IMR-90 (cell line): ENCODE measurements at regions not wholly inside any gene's neighbourhood (a gene's known extent, or its start where the extent isn't known, plus 50 kb on each side); places are given as distances from the start of the nearest gene placed in this dataset.

Experiments used
- ATAC-seq: fragments of 200-7000 bp; cut with Tn5 transposase; 2 replicates; pipeline ENCODE4 v1.9.1; 2020; ENCODE audit warnings: low read depth, mild to moderate bottlenecking, moderate library complexity
- BruUV-seq: library from RNA; stranded (reverse); fragments of 400-500 nt; replicated peaks from 2 replicates; lab custom pipeline; 2021; lab: Mats Ljungman, UMichigan
- CTCF ChIA-PET: fragments of 300-600 bp; formaldehyde crosslinking; extraction: SDS; loops from one replicate; lab custom pipeline; 2021; ENCODE audit warnings: antibody characterized with exemption; lab: Yijun Ruan, JAX
- POLR2A ChIA-PET: fragments of 300-600 bp; sonication (Branson Sonifier 250); formaldehyde crosslinking; loops from one replicate; lab custom pipeline; 2022; ENCODE audit warnings: antibody characterized with exemption; ENCODE audit not compliant: unreplicated experiment; lab: Charles Lee
- DNase-seq: peaks from one replicate; pipeline ENCODE4 v3.0.0; 2013
- H2AFZ ChIP-seq: replicated peaks from 2 replicates; pipeline ENCODE3; 2013; ENCODE audit warnings: low read length, mild to moderate bottlenecking; ENCODE audit not compliant: poor library complexity
- H2AK5ac ChIP-seq: 2 replicates; pipeline ENCODE4 v1.6.1; 2013; ENCODE audit warnings: low read depth, low read length, inconsistent platforms
- H2AK9ac ChIP-seq: replicated peaks from 2 replicates; pipeline ENCODE3; 2013; ENCODE audit warnings: mild to moderate bottlenecking, low read depth, low read length, moderate library complexity; ENCODE audit not compliant: poor library complexity
- H2BK120ac ChIP-seq: 2 replicates; pipeline ENCODE4 v1.6.1; 2013; ENCODE audit warnings: low read depth, low read length, inconsistent platforms
- H2BK15ac ChIP-seq: 3 replicates; pipeline ENCODE4 v1.6.1; 2013; ENCODE audit warnings: low read depth, low read length, inconsistent platforms
- H2BK20ac ChIP-seq: 2 replicates; pipeline ENCODE4 v1.6.1; 2013; ENCODE audit warnings: low read depth, mild to moderate bottlenecking, inconsistent platforms, low read length, moderate library complexity
- H2BK5ac ChIP-seq: 2 replicates; pipeline ENCODE4 v1.6.1; 2013; ENCODE audit warnings: mild to moderate bottlenecking, low read depth, low read length, inconsistent platforms; ENCODE audit not compliant: poor library complexity, severe bottlenecking
- H3K14ac ChIP-seq: replicated peaks from 2 replicates; pipeline ENCODE4 v1.6.1; 2013; ENCODE audit warnings: low read depth, low read length, inconsistent platforms
- H3K18ac ChIP-seq: 2 replicates; pipeline ENCODE4 v1.6.1; 2013; ENCODE audit warnings: low read depth, low read length, control low read depth
- H3K23ac ChIP-seq: 2 replicates; pipeline ENCODE4 v1.6.1; 2013; ENCODE audit warnings: low read depth, low read length, inconsistent platforms
- H3K27ac ChIP-seq: 2 replicates; pipeline ENCODE4 v1.5.1; 2013; ENCODE audit warnings: mild to moderate bottlenecking, control low read depth, low read length; ENCODE audit not compliant: insufficient read depth
- H3K27me3 ChIP-seq: 2 replicates; pipeline ENCODE4 v1.6.1; 2013; ENCODE audit warnings: low read length; ENCODE audit not compliant: control insufficient read depth, insufficient read depth
- H3K36me3 ChIP-seq: 2 replicates; pipeline ENCODE4 v1.6.1; 2013; ENCODE audit warnings: low read length, mixed read lengths; ENCODE audit not compliant: control insufficient read depth, insufficient read depth
- H3K4ac ChIP-seq: 2 replicates; pipeline ENCODE4 v1.6.1; 2013; ENCODE audit warnings: low read depth, low read length, inconsistent platforms
- H3K4me1 ChIP-seq: 2 replicates; pipeline ENCODE4 v1.6.1; 2013; ENCODE audit warnings: low read length, mixed read lengths; ENCODE audit not compliant: control insufficient read depth, insufficient read depth
- H3K4me2 ChIP-seq: 2 replicates; pipeline ENCODE4 v1.6.1; 2013; ENCODE audit warnings: low read depth, mild to moderate bottlenecking, control low read depth, low read length, moderate library complexity
- H3K4me3 ChIP-seq: 2 replicates; pipeline ENCODE4 v1.5.1; 2013; ENCODE audit warnings: low read depth, mild to moderate bottlenecking, control low read depth, low read length, moderate library complexity; ENCODE audit not compliant: insufficient read depth
- H3K56ac ChIP-seq: 2 replicates; pipeline ENCODE4 v1.6.1; 2013; ENCODE audit warnings: low read length, inconsistent platforms; ENCODE audit not compliant: insufficient read depth; ENCODE audit errors: extremely low read depth
- H3K79me1 ChIP-seq, 2 experiments: 2 replicates each; pipeline ENCODE4 v1.6.1; 2013; ENCODE audit warnings: low read length in 2 of 2, inconsistent platforms in 1 of 2, low read depth in 1 of 2
- H3K9ac ChIP-seq: 2 replicates; pipeline ENCODE4 v1.6.1; 2013; ENCODE audit warnings: low read depth, low read length, control low read depth
- H3K9me1 ChIP-seq: 2 replicates; pipeline ENCODE4 v1.6.1; 2013; ENCODE audit warnings: low read length, inconsistent platforms; ENCODE audit not compliant: insufficient read depth
- H3K9me3 ChIP-seq: 2 replicates; pipeline ENCODE4 v1.6.1; 2013; ENCODE audit warnings: low read length; ENCODE audit not compliant: control insufficient read depth, insufficient read depth
- H4K20me1 ChIP-seq: 2 replicates; pipeline ENCODE4 v1.6.1; 2013; ENCODE audit warnings: low read length, inconsistent platforms; ENCODE audit not compliant: insufficient read depth
- H4K5ac ChIP-seq: 2 replicates; pipeline ENCODE4 v1.6.1; 2013; ENCODE audit warnings: mild to moderate bottlenecking, low read depth, low read length, control low read depth
- H4K8ac ChIP-seq, 2 experiments: 2 replicates each; pipeline ENCODE4 v1.6.1; 2013; ENCODE audit warnings: low read depth in 2 of 2, low read length in 2 of 2, control low read depth in 1 of 2, inconsistent platforms in 1 of 2
- H4K91ac ChIP-seq: 2 replicates; pipeline ENCODE4 v1.6.1; 2013; ENCODE audit warnings: low read depth, low read length, inconsistent platforms; ENCODE audit not compliant: insufficient read depth
- BHLHE40 ChIP-seq: fragments of 150-350 bp; IDR thresholded peaks from 2 replicates; pipeline ENCODE4 v1.6.1; 2016; ENCODE audit warnings: mild to moderate bottlenecking, low read depth, low read length
- CEBPB ChIP-seq: IDR thresholded peaks from 2 replicates; pipeline ENCODE4 v1.6.1; 2012; ENCODE audit warnings: low read depth, low read length, improper control_type of control experiment
- CHD1 ChIP-seq: IDR thresholded peaks from 2 replicates; pipeline ENCODE4 v1.6.1; 2012; ENCODE audit warnings: low read depth, low read length, improper control_type of control experiment
- FOS ChIP-seq: fragments of 150-350 bp; IDR thresholded peaks from 2 replicates; pipeline ENCODE4 v1.6.1; 2016; ENCODE audit warnings: low read depth, low read length
- MAFK ChIP-seq: IDR thresholded peaks from 2 replicates; pipeline ENCODE4 v1.6.1; 2012; ENCODE audit warnings: low read depth, low read length, improper control_type of control experiment
- MAZ ChIP-seq: IDR thresholded peaks from 2 replicates; pipeline ENCODE4 v1.6.1; 2012; ENCODE audit warnings: low read depth, mild to moderate bottlenecking, low read length, improper control_type of control experiment, moderate library complexity, borderline replicate concordance
- MXI1 ChIP-seq: IDR thresholded peaks from 2 replicates; pipeline ENCODE4 v1.6.1; 2012; ENCODE audit warnings: low read depth, mild to moderate bottlenecking, low read length, moderate library complexity, borderline replicate concordance
- NFE2L2 ChIP-seq: fragments of 150-350 bp; IDR thresholded peaks from 2 replicates; pipeline ENCODE4 v1.6.1; 2016; ENCODE audit warnings: low read depth, mild to moderate bottlenecking, low read length
- POLR2A ChIP-seq: IDR thresholded peaks from 2 replicates; pipeline ENCODE4 v1.6.1; 2012; ENCODE audit warnings: mild to moderate bottlenecking, low read depth, low read length
- RAD21 ChIP-seq: IDR thresholded peaks from 2 replicates; pipeline ENCODE4 v1.6.1; 2012; ENCODE audit warnings: low read length, improper control_type of control experiment
- RCOR1 ChIP-seq: IDR thresholded peaks from 2 replicates; pipeline ENCODE4 v1.6.1; 2012; ENCODE audit warnings: mild to moderate bottlenecking, low read length, improper control_type of control experiment; ENCODE audit not compliant: insufficient replicate concordance
- RFX5 ChIP-seq: IDR thresholded peaks from 2 replicates; pipeline ENCODE4 v1.8.0; 2012; ENCODE audit warnings: low read depth, mild to moderate bottlenecking, low read length, moderate library complexity
- SMC3 ChIP-seq: fragments of 150-350 bp; IDR thresholded peaks from 2 replicates; pipeline ENCODE4 v1.6.1; 2016; ENCODE audit warnings: low read depth, mild to moderate bottlenecking, antibody characterized with exemption, low read length, moderate library complexity
- WGBS, 2 experiments: methylation state at CpG; one replicate each; pipeline versions ENCODE4 v1.1.5 to v1.1.7; 2013; ENCODE audit warnings: missing lambda C conversion rate in 2 of 2; ENCODE audit not compliant: insufficient read length in 1 of 2; ENCODE audit errors: extremely low coverage in 2 of 2; 5-methylcytosine and 5-hydroxymethylcytosine counted together
- dilution Hi-C: fragments of 300-500 bp; cut with HindIII; formaldehyde crosslinking; loops from one replicate; pipeline ENCODE4 v1.14.3; 2018; ENCODE audit warnings: low sequenced_read_pairs; ENCODE audit not compliant: unreplicated experiment
- in situ Hi-C: fragments of 300-500 bp; cut with MboI; formaldehyde crosslinking; loops from 3 replicates; pipeline ENCODE4 v1.14.3; 2019; ENCODE audit warnings: low sequenced_read_pairs, inconsistent platforms, mixed read lengths
- intact Hi-C: fragments of 100-400 bp; cut with micrococcal nuclease; formaldehyde crosslinking; loops from 2 replicates; pipeline ENCODE4 v1.10.0; 2022
- TF ChIP-seq, protein P1 (sequence below): fragments of 150-350 bp; IDR thresholded peaks from 2 replicates; pipeline ENCODE4 v1.6.1; 2016; ENCODE audit warnings: low read depth, mild to moderate bottlenecking, low read length, moderate library complexity, borderline replicate concordance
- TF ChIP-seq, protein P2 (sequence below): fragments of 150-350 bp; IDR thresholded peaks from 2 replicates; pipeline ENCODE4 v1.6.1; 2017; ENCODE audit warnings: mild to moderate bottlenecking, antibody characterized with exemption, low read length, low read depth
- TF ChIP-seq, protein P3 (sequence below): conservative IDR thresholded peaks from 2 replicates; pipeline ENCODE4 v1.5.1; 2012; ENCODE audit warnings: mild to moderate bottlenecking, low read depth, low read length, improper control_type of control experiment

DNA sequence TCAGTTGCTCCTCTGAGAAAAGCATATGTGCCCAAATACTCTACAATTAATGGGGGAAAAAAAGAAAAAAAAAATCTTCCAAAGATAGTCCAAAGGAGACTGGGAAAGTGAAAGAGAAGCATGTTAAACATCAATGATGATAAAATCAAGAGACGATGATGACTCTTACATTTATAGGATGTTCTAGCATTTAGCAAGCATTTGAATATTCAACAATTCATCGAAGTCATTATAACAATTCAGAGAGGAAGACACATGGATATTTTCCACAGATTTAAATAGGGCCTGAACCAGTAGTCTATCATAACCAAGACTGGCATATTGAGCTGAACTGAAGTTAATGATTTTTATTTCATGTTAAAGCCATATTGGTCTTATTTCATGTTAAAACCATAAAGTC lies 528.4 kb downstream of the INHBA start:
- dilution Hi-C loops (no loop called here), in situ Hi-C loops (no loop called here), intact Hi-C loops (no loop called here)
- H4K20me1 ChIP-seq = no peaks in the 10 kb centered on the region
- H3K27me3 ChIP-seq = no peaks in the 10 kb centered on the region
- H4K8ac ChIP-seq = no peak overlapping the region
- ChIA-PET POLR2A (no interaction called here), CTCF (no interaction called here)
- DNase-seq (no peak), ATAC-seq (no peak)
- H3K36me3 ChIP-seq = no peaks in the 10 kb centered on the region
- no peak overlapping the region for H3K14ac ChIP-seq
- no peak overlapping the region for H4K5ac ChIP-seq
- no peak overlapping the region for H2AFZ ChIP-seq
- H2BK120ac ChIP-seq = no peak overlapping the region
- H2BK5ac ChIP-seq = no peak overlapping the region
- WGBS, 2 experiments = no CpG with 5 or more reads among the region's 2 CpGs
- no peak overlapping the region for H2BK15ac ChIP-seq
- H3K9ac ChIP-seq = no peak overlapping the region
- TF ChIP-seq, protein P1, sequence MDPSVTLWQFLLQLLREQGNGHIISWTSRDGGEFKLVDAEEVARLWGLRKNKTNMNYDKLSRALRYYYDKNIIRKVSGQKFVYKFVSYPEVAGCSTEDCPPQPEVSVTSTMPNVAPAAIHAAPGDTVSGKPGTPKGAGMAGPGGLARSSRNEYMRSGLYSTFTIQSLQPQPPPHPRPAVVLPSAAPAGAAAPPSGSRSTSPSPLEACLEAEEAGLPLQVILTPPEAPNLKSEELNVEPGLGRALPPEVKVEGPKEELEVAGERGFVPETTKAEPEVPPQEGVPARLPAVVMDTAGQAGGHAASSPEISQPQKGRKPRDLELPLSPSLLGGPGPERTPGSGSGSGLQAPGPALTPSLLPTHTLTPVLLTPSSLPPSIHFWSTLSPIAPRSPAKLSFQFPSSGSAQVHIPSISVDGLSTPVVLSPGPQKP = no peak
- TF ChIP-seq RFX5 = no peak
- no peak for TF ChIP-seq RAD21
- TF ChIP-seq POLR2A = no peak
- no peak for TF ChIP-seq FOS
- no peak for TF ChIP-seq MAZ
- TF ChIP-seq SMC3 = no peak
- no peak for TF ChIP-seq CHD1
- TF ChIP-seq, protein P2, sequence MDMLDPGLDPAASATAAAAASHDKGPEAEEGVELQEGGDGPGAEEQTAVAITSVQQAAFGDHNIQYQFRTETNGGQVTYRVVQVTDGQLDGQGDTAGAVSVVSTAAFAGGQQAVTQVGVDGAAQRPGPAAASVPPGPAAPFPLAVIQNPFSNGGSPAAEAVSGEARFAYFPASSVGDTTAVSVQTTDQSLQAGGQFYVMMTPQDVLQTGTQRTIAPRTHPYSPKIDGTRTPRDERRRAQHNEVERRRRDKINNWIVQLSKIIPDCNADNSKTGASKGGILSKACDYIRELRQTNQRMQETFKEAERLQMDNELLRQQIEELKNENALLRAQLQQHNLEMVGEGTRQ = no peak
- TF ChIP-seq, protein P3, sequence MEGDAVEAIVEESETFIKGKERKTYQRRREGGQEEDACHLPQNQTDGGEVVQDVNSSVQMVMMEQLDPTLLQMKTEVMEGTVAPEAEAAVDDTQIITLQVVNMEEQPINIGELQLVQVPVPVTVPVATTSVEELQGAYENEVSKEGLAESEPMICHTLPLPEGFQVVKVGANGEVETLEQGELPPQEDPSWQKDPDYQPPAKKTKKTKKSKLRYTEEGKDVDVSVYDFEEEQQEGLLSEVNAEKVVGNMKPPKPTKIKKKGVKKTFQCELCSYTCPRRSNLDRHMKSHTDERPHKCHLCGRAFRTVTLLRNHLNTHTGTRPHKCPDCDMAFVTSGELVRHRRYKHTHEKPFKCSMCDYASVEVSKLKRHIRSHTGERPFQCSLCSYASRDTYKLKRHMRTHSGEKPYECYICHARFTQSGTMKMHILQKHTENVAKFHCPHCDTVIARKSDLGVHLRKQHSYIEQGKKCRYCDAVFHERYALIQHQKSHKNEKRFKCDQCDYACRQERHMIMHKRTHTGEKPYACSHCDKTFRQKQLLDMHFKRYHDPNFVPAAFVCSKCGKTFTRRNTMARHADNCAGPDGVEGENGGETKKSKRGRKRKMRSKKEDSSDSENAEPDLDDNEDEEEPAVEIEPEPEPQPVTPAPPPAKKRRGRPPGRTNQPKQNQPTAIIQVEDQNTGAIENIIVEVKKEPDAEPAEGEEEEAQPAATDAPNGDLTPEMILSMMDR = no peak
- TF ChIP-seq MXI1 = no peak
- no peak for TF ChIP-seq BHLHE40
- no peak for TF ChIP-seq RCOR1
- TF ChIP-seq CEBPB = no peak
- TF ChIP-seq MAFK = no peak
- no peak for TF ChIP-seq NFE2L2
- no peak overlapping the region for H2AK5ac ChIP-seq
- H3K4me3 ChIP-seq = no peak overlapping the region
- H3K4me1 ChIP-seq = no peaks in the 10 kb centered on the region
- H3K4me2 ChIP-seq = no peak overlapping the region
- H2AK9ac ChIP-seq = no peak overlapping the region
- no TSS peak for BruUV-seq
- no peak overlapping the region for H3K23ac ChIP-seq
- no peaks in the 10 kb centered on the region for H3K9me3 ChIP-seq
- no peak overlapping the region for H3K18ac ChIP-seq
- no peak overlapping the region for H3K56ac ChIP-seq
- no peak overlapping the region for H2BK20ac ChIP-seq
- H3K27ac ChIP-seq = no peak overlapping the region
- H3K79me1 ChIP-seq = no peaks in the 10 kb centered on the region
- H3K9me1 ChIP-seq = no peaks in the 10 kb centered on the region
- no peak overlapping the region for H3K4ac ChIP-seq
- H4K91ac ChIP-seq = no peak overlapping the region
